ENCODE measurements at regions not wholly inside any gene's neighbourhood (a gene's known extent, or its start where the extent isn't known, plus 50 kb on each side); places are given as distances from the start of the nearest gene placed in this dataset.
"Not testable (repeated sequence)": the region's sequence is repeated elsewhere in the genome, so short reads cannot be mapped to it uniquely, and the experiment has no call there.

DNA sequence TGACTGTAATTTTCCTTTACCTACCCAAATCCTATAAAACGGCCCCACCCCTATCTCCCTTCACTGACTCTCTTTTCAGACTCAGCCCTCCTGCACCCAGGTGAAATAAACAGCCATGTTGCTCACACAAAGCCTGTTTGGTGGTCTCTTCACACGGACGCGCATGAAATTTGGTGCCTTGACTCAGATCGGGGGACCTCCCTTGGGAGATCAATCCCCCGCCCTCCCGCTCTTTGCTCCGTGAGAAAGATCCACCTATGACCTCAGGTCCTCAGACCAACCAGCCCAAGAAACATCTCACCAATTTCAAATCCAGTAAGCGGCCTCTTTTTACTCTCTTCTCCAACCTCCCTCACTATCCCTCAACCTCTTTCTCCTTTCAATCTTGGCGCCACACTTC lies 1344.7 kb upstream of the GOT2 start:
- not testable (repeated sequence) for H3K36me3 ChIP-seq (ENCODE audit: insufficient read depth); H3K9me2 ChIP-seq (ENCODE audit: insufficient read depth); ATAC-seq; H3K27me3 Mint-ChIP-seq (ENCODE audit: insufficient read depth, low read depth, poor library complexity); H3K79me2 ChIP-seq (replicated peaks; ENCODE audit: insufficient read depth); H3K27ac Mint-ChIP-seq; H3K27me3 ChIP-seq (ENCODE audit: insufficient read depth); H3K4me3 ChIP-seq; H3K4me3 Mint-ChIP-seq; H3F3A ChIP-seq (replicated peaks; ENCODE audit: low read depth); DNase-seq (ENCODE audit: low spot score); H3K36me3 Mint-ChIP-seq (ENCODE audit: low read depth); H4K20me1 ChIP-seq (replicated peaks; ENCODE audit: insufficient read depth); H3K9me3 Mint-ChIP-seq; H3K4me2 ChIP-seq; H2AFZ ChIP-seq
- H3K4me1 Mint-ChIP-seq = peaks cover 11% of the 10 kb centered on the region
- H3K27ac ChIP-seq (ENCODE audit: low read depth) = 0 out of 2 replicates have a peak overlapping the region, but pooled peaks have one; percentile 39
- peaks cover 13% of the 10 kb centered on the region for H3K4me1 ChIP-seq (ENCODE audit: insufficient read depth)

DNA sequence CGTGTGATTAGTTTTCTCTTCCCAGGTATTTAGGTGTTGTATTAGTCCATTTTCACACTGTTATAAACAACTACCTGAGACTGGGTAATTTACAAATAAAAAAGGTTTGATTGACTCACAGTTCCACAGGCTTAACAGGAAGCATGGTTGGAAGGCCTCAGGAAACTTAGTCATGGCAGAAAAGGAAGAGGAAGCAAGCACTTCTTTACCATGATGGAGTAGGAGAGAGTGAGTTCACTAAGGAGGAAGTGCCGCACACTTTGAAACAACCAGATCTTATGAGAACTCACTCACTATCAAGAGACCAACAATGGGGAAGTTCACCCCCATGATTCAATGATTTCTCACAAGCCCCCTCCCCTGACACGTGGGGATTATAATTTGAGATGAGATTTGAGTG lies 1343.7 kb upstream of the GOT2 start:
- Histone ChIP-seq H3K4me1 (ENCODE audit: insufficient read depth) (peaks cover 13% of the 10 kb centered on the region), H3K27me3 (ENCODE audit: insufficient read depth) (no peaks in the 10 kb centered on the region), H3K4me2 (no peak overlapping the region), H2AFZ (no peak overlapping the region), H3K9me2 (ENCODE audit: insufficient read depth) (peaks cover 9% of the 10 kb centered on the region; the same call in 1 of the 2 replicates), H3F3A (replicated peaks; ENCODE audit: low read depth) (no peaks in the 10 kb centered on the region), H3K4me3 (no peak overlapping the region), H3K27ac (ENCODE audit: low read depth) (peak overlapping the region; percentile 52; the same call in 1 of the 2 replicates), H4K20me1 (replicated peaks; ENCODE audit: insufficient read depth) (no peaks in the 10 kb centered on the region), H3K79me2 (replicated peaks; ENCODE audit: insufficient read depth) (no peaks in the 10 kb centered on the region), H3K36me3 (ENCODE audit: insufficient read depth) (no peaks in the 10 kb centered on the region)
- Mint-ChIP-seq H3K36me3 (ENCODE audit: low read depth) (no peaks in the 10 kb centered on the region), H3K4me3 (no peak overlapping the region), H3K4me1 (peaks cover 11% of the 10 kb centered on the region), H3K27me3 (ENCODE audit: insufficient read depth, low read depth, poor library complexity) (no peaks in the 10 kb centered on the region), H3K9me3 (no peaks in the 10 kb centered on the region; the same call in 2 of the 3 replicates), H3K27ac (no peak overlapping the region)
- no peak for TF ChIP-seq NANOG (IDR thresholded peaks at IDR 0.05; ENCODE audit: borderline replicate concordance)
- TF ChIP-seq, protein P1, sequence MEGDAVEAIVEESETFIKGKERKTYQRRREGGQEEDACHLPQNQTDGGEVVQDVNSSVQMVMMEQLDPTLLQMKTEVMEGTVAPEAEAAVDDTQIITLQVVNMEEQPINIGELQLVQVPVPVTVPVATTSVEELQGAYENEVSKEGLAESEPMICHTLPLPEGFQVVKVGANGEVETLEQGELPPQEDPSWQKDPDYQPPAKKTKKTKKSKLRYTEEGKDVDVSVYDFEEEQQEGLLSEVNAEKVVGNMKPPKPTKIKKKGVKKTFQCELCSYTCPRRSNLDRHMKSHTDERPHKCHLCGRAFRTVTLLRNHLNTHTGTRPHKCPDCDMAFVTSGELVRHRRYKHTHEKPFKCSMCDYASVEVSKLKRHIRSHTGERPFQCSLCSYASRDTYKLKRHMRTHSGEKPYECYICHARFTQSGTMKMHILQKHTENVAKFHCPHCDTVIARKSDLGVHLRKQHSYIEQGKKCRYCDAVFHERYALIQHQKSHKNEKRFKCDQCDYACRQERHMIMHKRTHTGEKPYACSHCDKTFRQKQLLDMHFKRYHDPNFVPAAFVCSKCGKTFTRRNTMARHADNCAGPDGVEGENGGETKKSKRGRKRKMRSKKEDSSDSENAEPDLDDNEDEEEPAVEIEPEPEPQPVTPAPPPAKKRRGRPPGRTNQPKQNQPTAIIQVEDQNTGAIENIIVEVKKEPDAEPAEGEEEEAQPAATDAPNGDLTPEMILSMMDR (conservative IDR thresholded peaks at IDR 0.05; ENCODE audit: low read depth in 2 of 2) = no peak
- ATAC-seq = no peak
- DNase-seq (ENCODE audit: low spot score) = no peak

DNA sequence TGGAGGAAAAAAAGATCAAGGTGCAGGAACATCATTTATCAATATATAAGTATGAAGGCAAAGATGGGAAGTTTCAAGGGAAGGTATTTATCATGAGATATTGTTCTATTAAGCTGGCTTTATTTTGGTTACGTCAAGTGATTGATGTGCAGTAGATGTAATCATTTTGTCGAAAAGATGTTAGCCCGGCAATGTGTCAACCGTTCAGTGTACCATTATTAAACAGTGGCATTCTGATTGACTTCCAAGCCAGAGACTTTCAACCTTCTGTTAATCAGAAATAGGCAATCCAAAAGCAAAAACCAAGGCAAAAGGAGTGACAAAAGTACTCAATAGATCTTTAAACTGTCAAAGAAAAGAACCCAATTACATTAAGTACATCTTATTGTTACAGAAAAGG lies 1340.3 kb upstream of the GOT2 start:
- no peak overlapping the region for H3K4me3 Mint-ChIP-seq
- Histone ChIP-seq H3K4me3 (no peak overlapping the region), H3K4me1 (ENCODE audit: insufficient read depth) (peaks cover 27% of the 10 kb centered on the region), H3K79me2 (replicated peaks; ENCODE audit: insufficient read depth) (no peaks in the 10 kb centered on the region), H4K20me1 (replicated peaks; ENCODE audit: insufficient read depth) (no peaks in the 10 kb centered on the region), H3K36me3 (ENCODE audit: insufficient read depth) (no peaks in the 10 kb centered on the region), H3F3A (replicated peaks; ENCODE audit: low read depth) (no peaks in the 10 kb centered on the region), H3K27ac (ENCODE audit: low read depth) (no peak overlapping the region), H3K9me2 (ENCODE audit: insufficient read depth) (peaks cover 9% of the 10 kb centered on the region; the same call in 1 of the 2 replicates), H3K27me3 (ENCODE audit: insufficient read depth) (no peaks in the 10 kb centered on the region), H2AFZ (no peak overlapping the region), H3K4me2 (no peak overlapping the region)
- H3K27ac Mint-ChIP-seq = no peak overlapping the region
- H3K4me1 Mint-ChIP-seq = peaks cover 9% of the 10 kb centered on the region
- no peaks in the 10 kb centered on the region for H3K27me3 Mint-ChIP-seq (ENCODE audit: insufficient read depth, low read depth, poor library complexity)
- DNase-seq (ENCODE audit: low spot score) (no peak), ATAC-seq (no peak)
- H3K9me3 Mint-ChIP-seq = no peaks in the 10 kb centered on the region
- no peaks in the 10 kb centered on the region for H3K36me3 Mint-ChIP-seq (ENCODE audit: low read depth)
- TF ChIP-seq ZNF114 (CRISPR knock-in tag; IDR thresholded peaks at IDR 0.05) = no peak
- TF ChIP-seq, protein P1 (conservative IDR thresholded peaks at IDR 0.05; ENCODE audit: low read depth in 2 of 2) = no peak
- no peak for TF ChIP-seq CREB1 (CRISPR knock-in tag; IDR thresholded peaks at IDR 0.05; ENCODE audit: low read depth)
- no peak for TF ChIP-seq EZH2 (IDR thresholded peaks at IDR 0.05; ENCODE audit: low read depth, unreplicated experiment)
- TF ChIP-seq EZH2phosphoT487 (IDR thresholded peaks at IDR 0.05; ENCODE audit: unreplicated experiment) = no peak
- TF ChIP-seq, protein P2, sequence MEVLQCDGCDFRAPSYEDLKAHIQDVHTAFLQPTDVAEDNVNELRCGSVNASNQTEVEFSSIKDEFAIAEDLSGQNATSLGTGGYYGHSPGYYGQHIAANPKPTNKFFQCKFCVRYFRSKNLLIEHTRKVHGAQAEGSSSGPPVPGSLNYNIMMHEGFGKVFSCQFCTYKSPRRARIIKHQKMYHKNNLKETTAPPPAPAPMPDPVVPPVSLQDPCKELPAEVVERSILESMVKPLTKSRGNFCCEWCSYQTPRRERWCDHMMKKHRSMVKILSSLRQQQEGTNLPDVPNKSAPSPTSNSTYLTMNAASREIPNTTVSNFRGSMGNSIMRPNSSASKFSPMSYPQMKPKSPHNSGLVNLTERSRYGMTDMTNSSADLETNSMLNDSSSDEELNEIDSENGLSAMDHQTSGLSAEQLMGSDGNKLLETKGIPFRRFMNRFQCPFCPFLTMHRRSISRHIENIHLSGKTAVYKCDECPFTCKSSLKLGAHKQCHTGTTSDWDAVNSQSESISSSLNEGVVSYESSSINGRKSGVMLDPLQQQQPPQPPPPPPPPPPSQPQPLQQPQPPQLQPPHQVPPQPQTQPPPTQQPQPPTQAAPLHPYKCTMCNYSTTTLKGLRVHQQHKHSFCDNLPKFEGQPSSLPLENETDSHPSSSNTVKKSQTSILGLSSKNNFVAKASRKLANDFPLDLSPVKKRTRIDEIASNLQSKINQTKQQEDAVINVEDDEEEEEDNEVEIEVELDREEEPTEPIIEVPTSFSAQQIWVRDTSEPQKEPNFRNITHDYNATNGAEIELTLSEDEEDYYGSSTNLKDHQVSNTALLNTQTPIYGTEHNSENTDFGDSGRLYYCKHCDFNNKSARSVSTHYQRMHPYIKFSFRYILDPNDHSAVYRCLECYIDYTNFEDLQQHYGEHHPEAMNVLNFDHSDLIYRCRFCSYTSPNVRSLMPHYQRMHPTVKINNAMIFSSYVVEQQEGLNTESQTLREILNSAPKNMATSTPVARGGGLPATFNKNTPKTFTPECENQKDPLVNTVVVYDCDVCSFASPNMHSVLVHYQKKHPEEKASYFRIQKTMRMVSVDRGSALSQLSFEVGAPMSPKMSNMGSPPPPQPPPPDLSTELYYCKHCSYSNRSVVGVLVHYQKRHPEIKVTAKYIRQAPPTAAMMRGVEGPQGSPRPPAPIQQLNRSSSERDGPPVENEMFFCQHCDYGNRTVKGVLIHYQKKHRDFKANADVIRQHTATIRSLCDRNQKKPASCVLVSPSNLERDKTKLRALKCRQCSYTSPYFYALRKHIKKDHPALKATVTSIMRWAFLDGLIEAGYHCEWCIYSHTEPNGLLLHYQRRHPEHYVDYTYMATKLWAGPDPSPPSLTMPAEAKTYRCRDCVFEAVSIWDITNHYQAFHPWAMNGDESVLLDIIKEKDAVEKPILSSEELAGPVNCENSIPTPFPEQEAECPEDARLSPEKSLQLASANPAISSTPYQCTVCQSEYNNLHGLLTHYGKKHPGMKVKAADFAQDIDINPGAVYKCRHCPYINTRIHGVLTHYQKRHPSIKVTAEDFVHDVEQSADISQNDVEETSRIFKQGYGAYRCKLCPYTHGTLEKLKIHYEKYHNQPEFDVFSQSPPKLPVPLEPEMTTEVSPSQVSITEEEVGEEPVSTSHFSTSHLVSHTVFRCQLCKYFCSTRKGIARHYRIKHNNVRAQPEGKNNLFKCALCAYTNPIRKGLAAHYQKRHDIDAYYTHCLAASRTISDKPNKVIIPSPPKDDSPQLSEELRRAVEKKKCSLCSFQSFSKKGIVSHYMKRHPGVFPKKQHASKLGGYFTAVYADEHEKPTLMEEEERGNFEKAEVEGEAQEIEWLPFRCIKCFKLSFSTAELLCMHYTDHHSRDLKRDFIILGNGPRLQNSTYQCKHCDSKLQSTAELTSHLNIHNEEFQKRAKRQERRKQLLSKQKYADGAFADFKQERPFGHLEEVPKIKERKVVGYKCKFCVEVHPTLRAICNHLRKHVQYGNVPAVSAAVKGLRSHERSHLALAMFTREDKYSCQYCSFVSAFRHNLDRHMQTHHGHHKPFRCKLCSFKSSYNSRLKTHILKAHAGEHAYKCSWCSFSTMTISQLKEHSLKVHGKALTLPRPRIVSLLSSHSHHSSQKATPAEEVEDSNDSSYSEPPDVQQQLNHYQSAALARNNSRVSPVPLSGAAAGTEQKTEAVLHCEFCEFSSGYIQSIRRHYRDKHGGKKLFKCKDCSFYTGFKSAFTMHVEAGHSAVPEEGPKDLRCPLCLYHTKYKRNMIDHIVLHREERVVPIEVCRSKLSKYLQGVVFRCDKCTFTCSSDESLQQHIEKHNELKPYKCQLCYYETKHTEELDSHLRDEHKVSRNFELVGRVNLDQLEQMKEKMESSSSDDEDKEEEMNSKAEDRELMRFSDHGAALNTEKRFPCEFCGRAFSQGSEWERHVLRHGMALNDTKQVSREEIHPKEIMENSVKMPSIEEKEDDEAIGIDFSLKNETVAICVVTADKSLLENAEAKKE (CRISPR knock-in tag; IDR thresholded peaks at IDR 0.05) = no peak
